ENCODE measurements at regions not wholly inside any gene's neighbourhood (a gene's known extent, or its start where the extent isn't known, plus 50 kb on each side); places are given as distances from the start of the nearest gene placed in this dataset.

DNA sequence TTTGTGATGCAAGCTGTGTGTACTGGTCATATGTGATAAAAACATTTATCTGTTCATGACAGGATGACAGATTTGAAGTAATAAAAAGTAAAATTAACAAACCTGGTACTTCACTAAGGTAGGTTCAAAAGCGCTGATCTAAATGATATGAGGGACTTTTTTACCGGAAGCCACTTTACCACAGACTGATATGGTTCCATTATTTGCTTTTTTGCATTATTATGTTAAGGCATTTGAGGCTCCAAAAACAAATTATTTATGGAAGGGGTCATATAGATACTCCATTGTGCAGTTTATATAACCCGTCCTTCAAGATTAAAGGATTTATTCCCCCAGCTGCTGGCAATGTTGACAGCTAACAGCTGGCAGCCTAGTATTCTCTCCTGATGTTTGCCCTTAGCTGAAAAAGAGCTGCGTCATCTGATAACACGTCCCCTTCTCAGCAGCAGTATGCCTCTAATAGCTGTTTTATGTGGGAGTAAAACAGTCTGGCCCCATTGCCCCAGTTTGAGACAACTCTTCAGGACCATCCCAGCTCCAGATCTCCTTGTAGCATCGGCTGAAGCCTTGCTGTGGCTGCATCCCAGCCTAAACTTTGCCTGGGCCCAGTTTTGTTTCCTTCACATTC is 84.8 kb upstream of the XIRP2 start:
- Mint-ChIP-seq H3K4me1 (ENCODE audit: unreplicated experiment) (no peaks in the 10 kb centered on the region), H3K4me3 (ENCODE audit: unreplicated experiment) (no peak overlapping the region), H3K27ac (ENCODE audit: unreplicated experiment) (no peak overlapping the region), H3K27me3 (ENCODE audit: unreplicated experiment) (no peaks in the 10 kb centered on the region), H3K9me3 (ENCODE audit: unreplicated experiment) (no peaks in the 10 kb centered on the region), H3K36me3 (ENCODE audit: unreplicated experiment) (no peaks in the 10 kb centered on the region)
- TF ChIP-seq, protein P1, sequence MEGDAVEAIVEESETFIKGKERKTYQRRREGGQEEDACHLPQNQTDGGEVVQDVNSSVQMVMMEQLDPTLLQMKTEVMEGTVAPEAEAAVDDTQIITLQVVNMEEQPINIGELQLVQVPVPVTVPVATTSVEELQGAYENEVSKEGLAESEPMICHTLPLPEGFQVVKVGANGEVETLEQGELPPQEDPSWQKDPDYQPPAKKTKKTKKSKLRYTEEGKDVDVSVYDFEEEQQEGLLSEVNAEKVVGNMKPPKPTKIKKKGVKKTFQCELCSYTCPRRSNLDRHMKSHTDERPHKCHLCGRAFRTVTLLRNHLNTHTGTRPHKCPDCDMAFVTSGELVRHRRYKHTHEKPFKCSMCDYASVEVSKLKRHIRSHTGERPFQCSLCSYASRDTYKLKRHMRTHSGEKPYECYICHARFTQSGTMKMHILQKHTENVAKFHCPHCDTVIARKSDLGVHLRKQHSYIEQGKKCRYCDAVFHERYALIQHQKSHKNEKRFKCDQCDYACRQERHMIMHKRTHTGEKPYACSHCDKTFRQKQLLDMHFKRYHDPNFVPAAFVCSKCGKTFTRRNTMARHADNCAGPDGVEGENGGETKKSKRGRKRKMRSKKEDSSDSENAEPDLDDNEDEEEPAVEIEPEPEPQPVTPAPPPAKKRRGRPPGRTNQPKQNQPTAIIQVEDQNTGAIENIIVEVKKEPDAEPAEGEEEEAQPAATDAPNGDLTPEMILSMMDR (IDR thresholded peaks at IDR 0.05): no peak
- no peak for DNase-seq (ENCODE audit: extremely low spot score, unreplicated experiment)

- Mint-ChIP-seq H3K4me3 (ENCODE audit: unreplicated experiment) (no peak overlapping the region), H3K4me1 (ENCODE audit: unreplicated experiment) (no peaks in the 10 kb centered on the region), H3K36me3 (ENCODE audit: unreplicated experiment) (no peaks in the 10 kb centered on the region), H3K27me3 (ENCODE audit: unreplicated experiment) (no peaks in the 10 kb centered on the region), H3K9me3 (ENCODE audit: unreplicated experiment) (no peaks in the 10 kb centered on the region), H3K27ac (ENCODE audit: unreplicated experiment) (no peak overlapping the region)
- TF ChIP-seq, protein P1 (IDR thresholded peaks at IDR 0.05): no peak
- no peak for DNase-seq (ENCODE audit: extremely low spot score, unreplicated experiment)
Observed at GRCh38 chr2:166802475-166802874, 85.8 kb upstream of the XIRP2 start.

GRCh38 chr2:166792808-166793207 is 95.5 kb upstream of the XIRP2 start:
- H3K4me1 Mint-ChIP-seq (ENCODE audit: unreplicated experiment): no peaks in the 10 kb centered on the region
- H3K9me3 Mint-ChIP-seq (ENCODE audit: unreplicated experiment): peaks cover 20% of the 10 kb centered on the region
- no peak overlapping the region for H3K4me3 Mint-ChIP-seq (ENCODE audit: unreplicated experiment)
- no peak for DNase-seq (ENCODE audit: extremely low spot score, unreplicated experiment)
- no peaks in the 10 kb centered on the region for H3K27me3 Mint-ChIP-seq (ENCODE audit: unreplicated experiment)
- no peak overlapping the region for H3K27ac Mint-ChIP-seq (ENCODE audit: unreplicated experiment)
- H3K36me3 Mint-ChIP-seq (ENCODE audit: unreplicated experiment): no peaks in the 10 kb centered on the region
- TF ChIP-seq, protein P1 (IDR thresholded peaks at IDR 0.05): no peak

DNA sequence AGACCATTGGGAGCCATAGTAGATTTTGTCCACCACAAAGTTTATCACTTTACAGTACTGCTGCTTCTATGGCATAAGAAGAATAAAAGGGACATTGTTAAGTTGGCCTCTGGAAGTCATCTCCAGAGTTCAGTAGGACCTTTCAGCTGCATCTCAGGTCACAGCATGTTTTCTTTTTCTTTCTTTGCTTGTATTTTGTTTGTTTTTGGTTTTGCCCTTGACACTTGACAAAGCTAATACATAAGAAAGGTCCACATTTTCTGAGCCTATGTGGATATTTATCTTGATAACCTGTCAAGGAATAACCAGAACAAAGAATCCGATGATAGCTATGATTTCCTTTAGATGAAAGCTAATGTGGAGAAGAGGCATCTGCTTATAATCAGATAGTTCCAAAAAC is 101.6 kb upstream of the XIRP2 start:
- Mint-ChIP-seq H3K27ac (ENCODE audit: unreplicated experiment) (no peak overlapping the region), H3K4me3 (ENCODE audit: unreplicated experiment) (no peak overlapping the region), H3K36me3 (ENCODE audit: unreplicated experiment) (no peaks in the 10 kb centered on the region), H3K4me1 (ENCODE audit: unreplicated experiment) (no peaks in the 10 kb centered on the region), H3K9me3 (ENCODE audit: unreplicated experiment) (peaks cover 12% of the 10 kb centered on the region), H3K27me3 (ENCODE audit: unreplicated experiment) (no peaks in the 10 kb centered on the region)
- DNase-seq (ENCODE audit: extremely low spot score, unreplicated experiment): no peak
- TF ChIP-seq, protein P1 (IDR thresholded peaks at IDR 0.05): no peak

DNA sequence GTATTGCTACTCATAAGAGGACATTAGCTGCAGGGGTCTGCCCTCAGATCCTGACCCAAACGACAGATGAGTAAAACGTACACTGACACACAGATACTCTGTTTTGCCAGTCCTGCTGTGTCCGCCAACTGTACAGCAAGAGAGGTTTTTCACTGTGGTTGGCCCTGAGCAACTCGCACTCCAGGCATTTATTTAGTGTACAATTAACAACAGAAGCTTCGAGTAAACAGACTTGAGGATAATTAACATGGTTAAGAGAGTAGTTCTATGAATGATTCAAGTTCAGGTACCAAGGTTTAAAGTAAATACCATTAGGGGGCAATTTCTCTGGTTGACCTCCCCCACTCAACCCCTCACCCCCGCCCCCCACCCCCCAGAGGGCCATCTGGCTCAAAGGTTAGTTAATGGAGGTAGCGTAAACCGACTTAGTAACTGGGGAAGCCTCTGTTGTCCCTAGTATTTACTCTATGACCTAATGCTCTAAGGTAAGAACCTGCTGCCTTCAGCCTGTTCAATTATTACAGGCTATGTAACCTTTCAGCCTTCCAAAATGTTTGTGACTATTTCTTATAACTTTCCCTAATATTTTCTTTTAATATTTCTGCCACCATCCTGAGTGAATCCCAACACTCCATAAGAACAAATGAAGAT is 103.9 kb upstream of the XIRP2 start:
- TF ChIP-seq, protein P1 (IDR thresholded peaks at IDR 0.05): no peak
- Mint-ChIP-seq H3K27me3 (ENCODE audit: unreplicated experiment) (no peaks in the 10 kb centered on the region), H3K27ac (ENCODE audit: unreplicated experiment) (no peak overlapping the region), H3K36me3 (ENCODE audit: unreplicated experiment) (no peaks in the 10 kb centered on the region), H3K9me3 (ENCODE audit: unreplicated experiment) (no peaks in the 10 kb centered on the region), H3K4me3 (ENCODE audit: unreplicated experiment) (no peak overlapping the region), H3K4me1 (ENCODE audit: unreplicated experiment) (no peaks in the 10 kb centered on the region)
- DNase-seq (ENCODE audit: extremely low spot score, unreplicated experiment): no peak
